GM13976 (cell line): ENCODE measurements at regions not wholly inside any gene's neighbourhood (a gene's known extent, or its start where the extent isn't known, plus 50 kb on each side); places are given as distances from the start of the nearest gene placed in this dataset.

Experiments used
- DNase-seq: peaks from one replicate; pipeline ENCODE4 v3.0.0; 2012; ENCODE audit warnings: low spot score
- CTCF ChIP-seq: IDR thresholded peaks from 2 replicates; pipeline ENCODE4 v1.5.1; 2012; ENCODE audit warnings: borderline replicate concordance, mild to moderate bottlenecking; ENCODE audit not compliant: insufficient read depth; ENCODE audit errors: extremely low read depth, missing control alignments, control extremely low read depth
- in situ Hi-C: fragments of 300-500 bp; cut with MboI; formaldehyde crosslinking; loops from one replicate; pipeline ENCODE4 v1.12.0; 2022; ENCODE audit warnings: low sequenced_read_pairs, mixed read lengths, inconsistent platforms; ENCODE audit not compliant: unreplicated experiment

- in situ Hi-C loops: no loop called here
- no peak for TF ChIP-seq CTCF
- DNase-seq: no peak
Observed at GRCh38 chr22:49527611-49528419, 299.9 kb downstream of the BRD1 start.

GRCh38 chr22:49525801-49526535, 301.7 kb downstream of the BRD1 start:
- in situ Hi-C loops: no loop called here
- TF ChIP-seq CTCF: no peak
- DNase-seq: no peak

GRCh38 chr22:49525360-49525759, 302.3 kb downstream of the BRD1 start:
- no peak for DNase-seq
- in situ Hi-C loops: no loop called here
- TF ChIP-seq CTCF: no peak

- in situ Hi-C loops: no loop called here
- no peak for TF ChIP-seq CTCF
- no peak for DNase-seq
Observed at GRCh38 chr22:49524362-49524761, 303.3 kb downstream of the BRD1 start.

- TF ChIP-seq CTCF: no peak
- in situ Hi-C loops: no loop called here
- DNase-seq: no peak
Observed at GRCh38 chr22:49523374-49524008, 304.2 kb downstream of the BRD1 start.

- no peak for DNase-seq
- in situ Hi-C loops: no loop called here
- TF ChIP-seq CTCF: no peak
Observed at GRCh38 chr22:49522582-49523373, 304.9 kb downstream of the BRD1 start.
